NCI-H1436 treated with DMSO at 0.1 percent for 48 hours (cell line): ENCODE measurements at regions not wholly inside any gene's neighbourhood (a gene's known extent, or its start where the extent isn't known, plus 50 kb on each side); places are given as distances from the start of the nearest gene placed in this dataset.

Experiments
- DNase-seq: peaks from one replicate; lab custom pipeline; 2025; lab: John Stamatoyannopoulos, UW

DNA sequence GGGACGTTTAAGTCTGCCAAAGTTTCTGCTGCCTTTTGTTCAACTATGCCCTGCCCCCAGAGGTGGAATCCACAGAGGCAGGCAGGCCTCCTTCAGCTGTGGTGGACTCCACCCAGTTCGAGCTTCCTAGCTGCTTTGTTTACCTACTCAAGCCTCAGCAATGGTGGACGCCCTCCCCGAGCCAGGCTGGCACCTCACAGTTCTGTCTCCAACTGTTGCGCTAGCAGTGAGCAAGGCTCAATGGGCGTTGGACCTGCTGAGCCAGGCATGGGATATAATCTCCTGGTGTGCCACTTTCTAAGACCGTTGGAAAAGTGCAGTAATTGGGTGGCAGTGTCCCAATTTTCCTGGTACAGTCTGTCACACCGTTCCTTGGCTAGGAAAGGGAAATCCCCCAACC lies 444.7 kb downstream of the FLRT2 start:
- no peak for DNase-seq

DNA sequence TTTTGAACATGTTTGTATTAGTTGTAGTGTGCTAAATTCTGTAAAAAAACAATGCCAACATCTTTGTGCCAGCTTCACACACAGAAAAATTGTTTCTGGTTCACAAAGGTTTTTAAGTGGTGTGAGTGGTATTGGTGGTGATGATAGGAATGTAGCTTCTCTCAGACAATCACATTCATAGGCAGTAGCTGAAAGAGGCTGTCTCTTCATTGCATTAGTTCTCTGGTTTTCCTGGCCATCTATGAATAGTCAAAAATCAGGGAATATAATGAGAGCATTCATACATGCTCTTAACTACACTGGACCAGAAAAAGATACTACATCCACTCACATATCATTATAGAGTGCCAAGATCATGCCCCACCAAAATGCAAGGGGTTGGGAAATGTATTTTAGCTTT lies 433.5 kb downstream of the FLRT2 start:
- DNase-seq: no peak

DNA sequence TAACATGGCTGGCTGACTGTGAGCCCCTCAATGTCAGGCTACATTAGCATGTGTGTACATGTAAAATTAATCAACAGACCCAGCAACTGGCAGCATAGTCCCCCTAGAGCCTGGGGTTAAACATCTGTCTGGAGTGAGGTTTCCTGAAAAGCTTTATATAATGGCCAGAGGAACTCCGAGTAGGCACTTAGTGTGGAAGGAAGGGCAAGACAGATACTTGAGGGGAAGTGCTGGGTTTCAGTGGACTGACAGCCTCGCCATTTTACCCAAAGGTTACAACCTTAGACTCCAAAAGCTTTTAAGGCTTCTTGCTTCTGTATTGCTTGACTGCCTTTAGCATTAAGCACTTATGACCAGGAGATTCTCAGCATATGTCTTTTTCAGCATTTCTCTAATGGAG lies 430.8 kb downstream of the FLRT2 start:
- DNase-seq: no peak

DNA sequence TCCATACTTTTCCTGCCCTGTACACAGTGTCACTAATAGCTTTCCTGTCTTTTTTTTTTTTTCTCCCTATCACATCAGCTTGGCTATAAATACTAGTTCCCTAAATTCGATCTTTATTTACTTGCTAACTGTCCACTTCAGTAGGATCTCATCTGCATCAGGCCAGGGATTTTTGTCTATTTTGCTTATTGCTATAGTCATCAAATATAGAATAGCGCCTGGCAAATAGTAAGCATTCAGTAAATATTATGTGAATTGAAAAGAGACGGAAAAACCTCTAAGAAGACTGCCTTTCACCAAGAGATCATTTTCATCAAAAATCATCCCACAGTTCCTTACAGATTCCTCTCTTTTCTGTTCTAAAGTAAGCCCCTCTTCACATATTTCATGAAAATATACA lies 429.1 kb downstream of the FLRT2 start:
- DNase-seq: no peak

DNA sequence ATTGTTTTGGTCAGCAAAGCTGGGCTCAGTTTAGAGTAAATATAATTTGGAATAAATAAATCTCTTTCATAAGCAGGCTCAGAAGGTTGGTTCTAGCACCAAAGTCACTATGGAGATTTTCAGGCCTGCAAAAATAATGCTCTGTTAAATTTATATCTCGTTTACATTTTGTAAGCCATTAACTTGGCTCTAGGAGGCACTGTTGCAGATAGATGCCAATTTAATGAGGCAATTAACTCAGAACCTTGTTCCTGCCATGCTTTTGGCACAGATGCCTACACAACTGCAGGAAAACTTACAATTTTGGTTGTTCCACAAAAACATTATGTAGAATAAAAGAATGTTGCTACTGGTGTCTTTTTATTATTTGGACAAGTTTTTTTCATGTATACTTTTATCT lies 428.1 kb downstream of the FLRT2 start:
- DNase-seq: no peak

DNA sequence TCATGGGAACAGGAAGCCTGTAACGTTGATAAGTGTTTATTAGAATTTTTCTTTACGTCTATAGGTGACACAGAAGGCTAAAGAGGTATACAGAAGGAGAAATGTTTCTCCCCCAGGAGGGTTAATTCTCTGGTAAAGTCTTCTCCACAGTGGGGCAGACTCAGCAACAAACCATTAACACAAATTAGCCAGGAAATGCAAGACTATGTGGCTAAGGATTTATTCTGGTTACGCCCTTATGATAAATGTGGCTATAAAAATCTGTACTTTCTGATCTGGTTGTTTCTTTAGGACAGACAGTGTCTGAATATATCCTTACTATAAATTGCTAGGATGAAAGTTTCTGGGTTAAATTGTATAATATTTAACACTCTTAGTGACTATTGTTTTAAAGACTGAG lies 423.3 kb downstream of the FLRT2 start:
- DNase-seq: no peak

DNA sequence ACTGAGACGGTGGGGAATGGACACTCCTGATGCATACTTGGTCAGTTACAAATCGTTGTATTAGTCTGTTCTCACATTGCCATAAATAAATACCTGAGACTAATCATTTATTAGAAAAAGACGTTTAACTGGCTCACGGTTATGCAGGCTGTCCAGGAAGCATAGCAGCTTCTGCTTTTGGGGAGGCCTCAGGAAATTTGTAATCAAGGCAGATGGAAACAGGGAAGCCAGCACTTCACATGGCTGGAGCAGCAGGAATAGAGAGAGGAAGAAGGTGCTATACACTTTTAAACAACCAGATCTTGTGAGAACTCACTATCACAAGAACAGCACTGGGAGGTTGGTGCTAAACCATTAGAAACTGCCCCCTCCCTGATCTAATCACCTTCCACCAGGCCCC lies 418.2 kb downstream of the FLRT2 start:
- DNase-seq: no peak

DNA sequence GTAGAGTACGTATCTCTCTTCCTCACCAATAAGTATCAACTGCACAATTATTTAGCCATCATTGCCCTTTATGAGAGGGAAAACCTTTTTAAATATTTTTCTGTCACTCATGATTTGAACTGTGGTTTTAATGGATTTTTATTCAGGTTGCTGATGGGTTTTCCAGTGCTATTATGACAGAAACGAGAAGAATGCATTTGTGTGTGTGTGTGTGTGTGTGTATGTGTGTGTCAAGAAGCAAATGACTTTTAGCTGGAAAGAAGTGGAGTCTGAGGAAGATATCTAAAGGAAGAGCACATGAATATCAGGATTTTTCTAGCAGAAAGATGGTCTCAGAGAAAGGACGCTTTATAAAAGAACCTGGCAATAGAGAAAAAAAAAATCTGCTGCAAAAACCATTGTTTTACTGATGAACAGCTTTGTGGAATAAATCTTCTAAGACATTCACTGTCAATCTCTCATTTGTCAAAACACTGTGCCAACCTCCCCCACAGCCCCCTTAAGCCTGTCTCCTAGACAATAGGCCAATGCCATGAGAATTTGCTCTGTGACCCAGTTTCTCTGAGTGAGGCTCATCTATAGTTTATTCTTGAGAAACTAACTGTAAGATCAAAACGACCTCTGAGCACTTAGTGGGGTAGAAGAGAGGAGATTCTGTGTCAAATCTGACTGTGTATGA lies 417.7 kb downstream of the FLRT2 start:
- no peak for DNase-seq

DNA sequence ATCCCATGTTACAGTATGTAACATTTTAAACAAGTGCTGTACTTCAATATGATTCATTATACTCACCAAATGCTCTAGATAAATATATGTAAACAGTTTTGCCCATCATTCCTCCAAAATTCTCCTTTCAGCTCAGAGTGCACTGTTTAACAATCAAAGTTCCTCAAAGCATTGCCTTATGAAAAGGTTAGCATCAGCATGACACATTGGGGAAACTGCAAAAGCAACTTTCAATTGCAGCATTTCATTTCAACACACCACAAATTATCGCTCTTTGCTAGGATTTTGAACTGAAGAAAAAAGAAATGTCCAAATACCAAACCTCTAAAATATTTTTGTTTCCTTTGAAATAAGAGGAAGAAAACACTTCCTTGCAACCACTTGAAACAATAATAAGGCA lies 413.2 kb downstream of the FLRT2 start:
- DNase-seq: no peak

DNA sequence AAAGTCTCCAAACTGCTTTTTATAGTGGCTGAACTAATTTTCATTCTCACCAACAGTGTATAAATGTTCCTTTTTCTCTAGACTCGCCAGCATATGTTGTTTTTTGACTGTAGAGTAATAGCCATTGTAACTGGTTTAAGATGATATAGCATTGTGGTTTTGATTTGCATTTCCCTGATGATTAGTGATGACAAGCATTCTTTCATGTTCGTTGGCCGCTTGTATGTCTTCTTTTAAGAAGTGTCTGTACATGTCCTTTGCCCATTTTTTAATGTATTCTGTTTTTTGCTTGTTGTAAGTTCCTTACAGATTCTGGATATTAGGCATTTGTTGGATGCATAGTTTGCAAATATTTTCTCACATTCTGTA lies 404.9 kb downstream of the FLRT2 start:
- DNase-seq: no peak

DNA sequence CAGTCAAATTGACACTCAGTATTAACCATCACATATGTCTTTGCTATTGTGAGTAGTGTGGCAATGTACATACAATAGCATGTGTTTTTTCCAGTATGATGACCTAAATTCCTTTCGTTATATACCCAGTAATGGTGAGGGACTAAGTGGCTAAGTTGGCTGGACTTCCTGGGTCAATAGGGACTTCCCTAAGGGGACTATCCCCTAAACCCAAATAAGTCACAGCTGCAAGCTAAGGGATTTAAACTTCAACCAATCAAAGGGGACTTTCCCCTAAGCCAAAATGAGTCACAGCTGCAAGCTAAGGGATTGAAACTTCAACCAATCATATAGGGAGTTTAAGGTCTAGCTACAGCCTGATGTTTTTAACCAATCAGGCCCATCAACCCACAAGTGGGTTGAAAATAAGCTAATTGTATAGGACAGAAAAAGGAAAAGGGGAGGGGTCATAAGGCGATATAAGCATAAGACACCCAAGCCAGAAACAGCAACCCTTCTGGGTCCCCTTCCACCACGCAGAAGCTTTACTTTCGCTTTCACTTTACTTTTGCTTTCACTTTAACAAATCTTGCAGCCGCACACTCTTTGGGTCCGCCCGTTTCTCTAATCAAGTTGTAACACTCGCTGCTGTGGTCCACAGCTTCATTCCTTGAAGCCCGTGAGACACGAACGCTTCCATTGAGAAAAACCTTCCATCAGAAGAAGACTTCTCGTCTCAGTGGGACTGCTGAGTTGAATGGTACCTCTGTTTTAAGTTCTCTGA lies 404.4 kb downstream of the FLRT2 start:
- DNase-seq: no peak

DNA sequence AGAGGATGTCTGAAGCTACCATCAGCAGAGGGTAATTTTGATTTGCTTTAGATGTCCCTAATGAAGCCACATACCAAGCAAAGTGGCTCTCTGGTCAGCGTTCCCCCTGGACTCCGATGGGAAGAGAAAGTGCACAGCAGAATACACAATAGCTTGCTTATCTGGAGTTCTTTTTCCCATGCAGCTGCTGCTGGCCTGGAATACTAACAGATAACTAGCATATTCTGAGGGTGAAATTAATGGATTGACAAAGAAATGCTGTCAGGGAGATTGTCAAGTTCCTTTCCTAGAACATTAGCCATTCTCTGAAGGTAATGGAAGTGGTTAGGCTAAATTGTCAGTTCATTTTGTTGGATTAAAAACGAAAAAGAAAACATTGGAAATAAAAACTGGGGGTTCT lies 391.3 kb downstream of the FLRT2 start:
- no peak for DNase-seq

DNA sequence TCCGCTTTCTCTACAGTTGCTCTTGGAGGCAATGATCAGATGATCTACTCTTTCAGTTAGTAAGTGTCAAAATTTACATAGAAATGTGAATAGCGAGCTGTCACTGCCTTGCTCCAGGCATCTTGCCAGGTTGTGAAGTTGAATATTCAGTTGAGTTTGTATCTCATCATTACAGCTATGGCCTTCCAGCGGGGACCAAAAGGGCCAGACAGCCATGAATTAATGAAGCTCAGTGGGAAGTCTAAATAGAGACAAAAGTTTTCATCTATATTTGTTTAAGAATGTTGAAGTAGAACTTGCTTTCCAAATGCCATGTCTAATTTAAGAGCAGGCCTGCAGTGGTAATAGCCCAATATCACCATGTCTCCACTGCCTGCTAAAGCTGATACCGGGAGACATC lies 387.8 kb downstream of the FLRT2 start:
- DNase-seq: no peak

DNA sequence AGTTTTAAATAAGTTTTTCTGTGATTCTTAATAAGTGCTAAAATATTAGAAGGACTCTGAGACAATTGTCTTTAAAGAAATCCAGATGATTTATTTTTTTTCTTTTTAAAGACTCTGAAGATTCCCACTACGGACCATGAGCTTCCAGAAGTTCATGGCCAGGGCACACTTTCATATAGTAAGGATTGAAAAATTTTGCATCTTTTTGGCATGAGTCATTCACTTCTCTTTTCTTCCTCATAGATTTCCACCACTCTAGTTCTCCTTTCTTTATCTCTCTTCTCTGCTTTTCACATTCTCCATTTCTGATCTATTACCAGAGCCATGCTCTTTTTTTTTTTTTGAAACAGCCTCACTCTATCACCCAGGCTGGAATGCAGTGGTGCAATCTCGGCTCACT lies 385.8 kb downstream of the FLRT2 start:
- no peak for DNase-seq

DNA sequence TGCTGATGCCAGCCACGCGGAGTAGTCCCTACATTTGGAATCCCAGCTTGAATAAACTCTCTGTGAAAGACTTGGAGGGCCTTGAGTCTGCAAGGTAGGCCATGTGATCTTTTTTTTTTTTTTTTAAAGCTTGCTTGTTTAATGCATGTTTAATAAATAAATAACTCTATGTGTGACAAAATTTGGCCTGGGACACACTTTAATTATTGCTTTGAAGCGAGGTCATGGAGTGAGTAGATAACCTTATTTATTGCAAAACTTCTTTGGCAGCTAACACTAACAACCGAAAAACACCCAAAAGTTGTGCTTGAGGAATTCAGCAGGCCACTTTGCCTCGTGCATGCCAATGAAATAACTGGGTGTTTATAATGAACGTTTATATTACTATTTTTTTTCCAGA lies 382.2 kb downstream of the FLRT2 start:
- DNase-seq: no peak

DNA sequence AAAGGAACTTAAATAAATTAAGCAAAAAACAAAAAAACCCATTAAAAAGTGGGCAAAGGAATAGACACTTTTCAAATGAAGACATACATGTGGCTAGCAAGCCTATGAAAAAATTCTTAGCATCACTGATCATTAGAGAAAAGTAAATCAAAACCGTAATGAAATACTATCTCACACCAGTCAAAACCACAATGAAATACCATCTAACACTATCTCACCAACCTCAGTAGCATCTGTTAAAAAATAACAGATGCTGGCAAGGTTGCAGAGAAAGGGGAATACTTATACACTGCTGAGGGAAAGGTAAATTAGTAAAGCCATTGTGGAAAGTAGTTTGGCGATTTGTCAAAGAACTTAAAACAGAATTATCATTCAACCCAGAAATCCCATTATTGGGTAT lies 381.1 kb downstream of the FLRT2 start:
- DNase-seq: no peak

DNA sequence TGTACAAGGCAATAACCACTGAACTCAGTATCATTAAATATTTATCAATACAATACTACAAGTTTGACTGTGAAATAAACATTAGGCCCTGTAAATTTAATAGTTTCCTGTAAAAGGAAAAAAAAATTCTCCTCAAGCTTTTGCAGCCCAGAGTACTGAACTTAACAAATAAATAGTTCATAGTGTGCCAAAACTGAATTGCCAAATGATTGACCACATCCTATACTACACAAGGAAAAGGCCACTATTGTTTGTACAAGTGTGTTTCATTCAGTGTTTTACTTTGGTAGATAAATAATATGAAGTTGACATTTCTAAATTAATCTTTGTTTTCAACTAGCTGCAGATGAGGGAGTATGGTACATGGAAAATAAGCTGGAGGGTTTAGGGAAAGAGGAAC lies 379.6 kb downstream of the FLRT2 start:
- no peak for DNase-seq

DNA sequence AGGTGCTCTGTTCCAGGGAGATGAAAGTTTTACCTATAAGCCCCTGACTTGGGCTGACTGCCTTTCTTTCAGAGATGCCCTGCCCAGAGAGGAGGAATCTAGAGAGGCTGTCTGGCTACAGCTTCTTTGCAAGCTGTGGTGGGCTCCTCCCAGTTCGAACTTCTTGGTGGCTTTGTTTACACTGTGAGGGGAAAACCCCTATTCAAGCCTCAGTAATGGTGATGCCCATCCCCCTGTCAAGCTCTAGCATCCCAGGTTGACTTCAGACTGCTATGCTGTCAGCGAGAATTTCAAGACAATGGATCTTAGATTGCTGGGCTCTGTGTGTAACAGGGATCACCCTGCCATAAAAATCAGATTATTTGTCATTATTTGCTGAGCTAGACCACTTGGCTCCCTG lies 377.6 kb downstream of the FLRT2 start:
- DNase-seq: no peak

DNA sequence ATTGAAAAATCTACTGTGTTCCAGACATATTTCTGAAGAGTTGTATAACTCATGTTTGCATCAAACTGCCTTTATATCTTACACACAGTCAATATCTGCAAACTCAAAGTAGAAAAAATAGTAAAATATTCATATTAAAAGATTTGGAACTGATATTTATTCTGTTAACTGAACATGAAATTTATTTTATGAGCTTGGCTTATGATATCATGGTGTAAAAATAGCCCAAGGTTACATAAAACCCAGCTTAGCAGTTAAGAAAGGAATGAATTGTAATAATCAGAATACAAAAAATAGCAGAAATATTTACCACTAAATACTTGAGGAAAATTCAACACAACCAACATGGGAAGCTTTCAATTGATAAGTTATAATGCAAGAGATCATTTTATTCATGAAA lies 367.9 kb downstream of the FLRT2 start:
- no peak for DNase-seq

DNA sequence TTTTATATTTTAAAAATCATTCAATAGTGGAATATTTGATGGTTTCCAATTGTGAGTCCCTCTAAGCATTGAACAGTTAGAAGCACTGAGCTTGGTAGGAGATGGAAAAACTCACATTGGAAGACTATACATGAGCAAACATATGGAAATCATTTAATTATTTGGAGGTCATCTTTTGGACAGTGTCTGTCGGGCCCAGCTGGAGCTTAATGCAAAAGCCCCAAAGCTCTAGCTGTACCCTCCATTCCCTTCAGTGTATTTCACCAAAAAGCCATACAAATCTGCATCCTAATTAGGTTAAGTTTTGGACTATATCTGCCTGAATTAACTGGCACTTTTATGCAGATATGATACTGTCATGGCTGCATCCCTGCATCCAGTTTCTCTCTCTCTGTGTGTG lies 365.7 kb downstream of the FLRT2 start:
- no peak for DNase-seq

DNA sequence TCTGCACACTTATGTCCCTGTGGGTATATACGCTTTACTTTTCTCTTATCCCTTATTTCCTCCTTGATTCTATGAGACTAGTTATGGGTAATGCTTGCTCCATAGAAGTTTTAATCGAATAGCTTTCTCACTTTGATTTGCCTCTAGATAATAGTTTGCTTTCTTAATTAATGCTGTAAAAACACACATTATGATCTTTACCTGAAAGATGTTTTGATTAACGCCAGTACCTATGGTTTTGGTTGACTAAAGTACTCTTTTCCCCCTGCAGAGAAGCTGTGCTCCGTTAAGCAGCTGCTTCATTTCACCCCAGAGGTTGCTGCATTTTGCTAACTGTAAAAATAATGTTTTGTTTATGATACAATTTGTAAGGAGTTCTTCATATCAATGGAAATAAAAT lies 362.3 kb downstream of the FLRT2 start:
- no peak for DNase-seq

DNA sequence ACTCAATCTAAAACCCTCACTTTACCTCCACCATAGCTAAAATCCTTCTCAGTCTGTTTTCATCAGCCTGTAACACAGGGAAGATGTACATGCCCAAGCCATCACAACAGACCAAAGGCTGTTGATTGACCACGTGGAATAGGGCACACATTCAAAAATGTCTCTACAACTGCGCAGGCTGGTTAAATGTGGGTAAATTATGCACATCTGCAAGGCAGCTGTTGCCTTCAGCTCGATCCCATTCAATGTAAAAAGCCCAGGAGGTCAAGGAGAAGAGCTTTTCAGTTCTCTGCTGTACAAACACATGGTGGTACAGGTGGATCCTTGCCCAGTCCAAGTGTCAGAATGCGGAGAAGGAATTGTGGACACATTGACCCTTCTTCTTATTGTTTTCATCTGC lies 354.0 kb downstream of the FLRT2 start:
- no peak for DNase-seq

DNA sequence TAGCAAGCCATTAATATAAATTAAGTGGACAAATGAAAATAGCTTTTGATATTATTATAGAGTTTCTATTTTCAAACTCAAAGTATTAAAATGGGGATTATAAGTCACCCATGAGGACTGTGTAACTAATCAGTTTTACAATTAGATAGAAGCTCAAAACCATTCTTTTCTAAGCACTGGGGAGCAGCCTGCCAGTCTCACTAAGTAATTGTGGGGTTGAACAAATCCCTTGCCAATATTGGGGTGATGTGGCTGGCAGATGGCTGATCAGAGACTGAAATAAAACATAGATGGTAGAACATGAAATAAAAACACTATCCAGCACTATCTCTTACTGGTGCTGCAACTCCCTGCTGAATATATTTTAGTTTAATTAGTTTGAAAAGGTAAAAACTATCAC lies 353.2 kb downstream of the FLRT2 start:
- DNase-seq: no peak

DNA sequence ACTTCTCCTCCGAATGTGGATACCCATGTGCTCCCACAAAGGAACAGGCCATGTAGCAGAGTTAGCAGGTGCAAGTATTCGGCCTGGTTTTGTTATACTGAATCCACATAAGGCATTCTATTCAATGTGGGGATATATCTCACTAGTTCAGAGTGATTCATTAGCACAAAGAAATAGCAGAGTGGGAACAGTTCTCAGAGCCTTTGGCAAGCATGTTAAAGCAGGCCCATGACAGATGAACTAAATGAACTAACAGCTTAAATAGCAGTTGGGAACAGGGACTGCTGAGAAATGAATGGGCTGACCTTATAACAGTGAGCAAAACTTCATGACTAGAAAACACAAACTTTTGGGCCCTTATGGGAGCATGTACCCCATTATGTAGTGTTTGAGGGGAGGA lies 352.0 kb downstream of the FLRT2 start:
- no peak for DNase-seq
